NCI-H524 (cell line): ENCODE measurements at regions not wholly inside any gene's neighbourhood (a gene's known extent, or its start where the extent isn't known, plus 50 kb on each side); places are given as distances from the start of the nearest gene placed in this dataset.
A peak's percentile ranks its signal among the peaks of the same experiment; 100 is the strongest.

Experiments used
- DNase-seq, 2 experiments: peaks; one replicate each; lab custom pipeline; 2025; lab: John Stamatoyannopoulos, UW

GRCh38 chr9:74218385-74219063 is 278.6 kb upstream of the RORB start:
- DNase-seq = no peak

DNA sequence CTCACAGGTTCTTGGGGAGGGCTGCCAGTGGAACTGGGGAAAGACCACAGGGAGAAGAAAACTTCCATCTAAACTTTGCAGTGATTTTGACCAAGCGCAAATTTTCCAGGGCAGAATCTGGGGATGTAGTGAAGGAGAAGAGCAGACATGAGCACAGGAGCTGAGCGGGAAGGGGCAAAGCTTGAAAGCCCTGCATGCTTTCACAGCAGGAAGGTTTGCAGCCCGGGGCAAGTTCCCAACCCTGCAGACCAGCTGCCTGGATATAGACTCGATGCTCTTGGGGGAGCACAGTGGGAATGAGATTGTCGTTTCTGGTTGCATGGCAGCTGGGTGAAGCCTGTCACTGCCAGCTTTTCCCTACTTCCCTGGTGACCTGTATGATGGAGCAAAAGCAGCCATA is 276.8 kb upstream of the RORB start:
- DNase-seq = no peak

- no peak for DNase-seq
These were observed 260.3 kb upstream of the RORB start for GRCh38 chr9:74236857-74237256.

- no peak for DNase-seq
These were observed 251.2 kb upstream of the RORB start for GRCh38 chr9:74245866-74246497.

DNA sequence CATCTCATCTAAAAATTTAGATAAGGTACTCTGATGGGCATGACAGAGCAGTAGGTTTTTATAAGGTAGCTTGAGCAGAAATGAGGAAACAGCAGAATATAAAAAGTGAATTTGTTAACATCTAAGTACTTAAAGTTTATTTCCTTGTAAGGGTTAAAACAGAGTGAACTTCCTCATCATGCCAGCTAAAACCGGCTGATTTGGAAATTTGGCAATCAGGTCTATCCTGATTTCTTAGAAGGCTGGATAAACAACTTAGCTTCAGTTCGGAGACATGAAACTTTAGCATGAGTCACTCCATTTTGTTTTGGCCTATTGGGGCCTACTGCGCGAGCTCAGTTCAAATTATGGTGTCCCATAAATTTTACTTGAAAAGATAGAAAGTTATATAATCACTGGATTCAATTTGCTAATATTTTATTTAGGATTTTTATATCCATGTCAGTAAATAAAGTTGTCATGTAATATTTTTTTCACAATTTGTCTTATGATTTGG is 241.6 kb upstream of the RORB start:
- DNase-seq = no peak

- no peak for DNase-seq
These were observed 221.1 kb upstream of the RORB start for GRCh38 chr9:74275872-74276508.

GRCh38 chr9:74277532-74277931 is 219.6 kb upstream of the RORB start:
- DNase-seq = no peak

- peak in 1 of 2 experiments; percentile 0 for DNase-seq
These were observed 215.5 kb upstream of the RORB start for GRCh38 chr9:74281674-74282073.

DNA sequence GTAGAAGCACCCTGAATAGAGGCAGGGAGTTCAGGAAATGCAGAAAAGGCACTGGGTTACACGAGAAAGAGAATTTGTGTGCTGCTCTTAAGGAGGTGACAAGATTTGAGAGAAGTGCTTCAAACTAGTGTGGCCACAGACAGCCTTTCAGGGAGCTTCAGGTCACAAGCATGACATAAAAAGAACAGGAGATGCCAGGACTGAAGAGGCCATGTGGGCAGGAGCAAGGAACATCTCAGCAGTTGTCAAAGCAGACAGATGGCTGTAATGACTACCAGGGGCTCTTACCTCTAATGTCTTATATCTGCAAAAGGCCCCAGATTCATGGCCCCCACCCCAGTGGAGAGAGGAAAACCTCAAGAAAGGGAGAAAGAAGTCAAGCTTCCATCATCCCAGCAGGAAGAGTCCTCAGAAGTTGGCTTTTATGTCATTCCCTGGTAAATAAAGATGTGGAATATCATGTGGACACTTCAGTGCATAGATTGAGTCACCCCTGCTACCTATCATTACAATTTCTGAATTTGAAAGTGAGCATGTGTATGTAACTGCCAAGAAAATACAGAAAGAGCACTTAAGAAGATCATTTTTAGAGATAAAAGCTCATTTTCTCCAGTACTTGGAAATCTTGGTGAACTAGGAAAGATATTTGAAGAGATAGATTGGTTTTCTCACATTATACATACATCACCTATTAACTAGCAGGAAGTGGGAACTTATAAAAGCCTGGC is 214.4 kb upstream of the RORB start:
- DNase-seq = no peak

DNA sequence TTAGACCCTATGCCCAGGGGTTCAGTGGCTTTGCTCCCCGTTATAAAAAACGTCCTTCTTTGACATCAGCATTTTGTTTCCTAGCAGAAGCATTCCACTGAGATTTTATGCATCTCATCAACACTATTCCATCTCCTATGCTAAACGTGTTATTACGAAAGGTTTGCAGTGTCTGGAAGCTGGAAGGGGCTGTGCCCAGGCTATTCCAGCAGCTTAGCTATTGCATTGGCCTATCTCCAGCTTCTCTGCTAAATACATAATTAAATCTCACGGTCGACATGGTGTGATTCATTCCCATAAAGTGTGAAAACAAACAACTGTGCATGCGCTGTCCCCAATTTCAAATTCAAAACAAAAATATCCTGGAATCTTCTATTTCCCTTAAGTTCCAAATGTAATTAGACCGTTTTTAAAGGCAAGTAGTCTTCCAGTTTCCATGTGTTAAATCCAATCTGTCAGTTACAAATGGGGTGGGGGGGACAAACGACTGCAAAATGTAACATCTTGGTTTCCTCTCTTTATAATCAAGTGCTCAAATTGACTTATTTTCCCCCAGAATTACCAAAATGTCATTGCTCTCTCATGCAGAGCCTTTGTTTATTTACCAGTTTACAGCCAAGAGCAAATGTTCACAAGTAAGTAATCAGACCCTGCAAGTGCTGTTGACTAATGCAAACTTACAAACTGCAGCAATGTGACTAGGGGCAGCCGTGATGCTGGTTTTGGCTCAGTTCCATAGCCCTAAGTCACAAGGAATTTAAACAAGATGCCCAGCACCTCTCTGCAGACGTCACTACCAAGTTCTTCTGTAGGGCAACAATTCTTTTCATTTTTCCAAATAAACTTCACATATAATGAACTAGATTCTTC is 212.3 kb upstream of the RORB start:
- DNase-seq = peak in 1 of 2 experiments; percentile 2

- DNase-seq = no peak
These were observed 203.7 kb upstream of the RORB start for GRCh38 chr9:74293479-74293878.

GRCh38 chr9:74303945-74304344 is 193.2 kb upstream of the RORB start:
- no peak for DNase-seq

DNA sequence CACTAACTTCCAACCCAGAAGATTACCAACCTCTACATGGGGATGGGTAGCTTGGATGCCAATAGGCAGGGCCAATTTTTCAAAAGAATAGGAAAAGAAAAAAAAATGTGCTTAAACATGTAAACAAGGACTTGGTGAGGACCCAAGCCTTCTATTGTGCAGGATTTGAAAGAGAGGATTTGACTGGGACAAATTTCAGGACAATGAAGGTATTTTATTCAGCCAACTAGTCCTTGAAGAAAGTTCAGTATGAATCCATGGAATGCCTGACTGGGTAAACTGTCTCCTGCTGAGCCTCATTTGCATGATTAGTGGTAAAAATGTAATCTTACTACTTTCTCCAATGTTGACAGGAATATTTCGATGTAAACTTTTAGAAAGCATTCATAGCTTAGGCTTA is 192.5 kb upstream of the RORB start:
- no peak for DNase-seq

GRCh38 chr9:74309654-74310053 is 187.5 kb upstream of the RORB start:
- peak in 1 of 2 experiments; percentile 23 for DNase-seq

GRCh38 chr9:74317235-74317634 is 179.9 kb upstream of the RORB start:
- no peak for DNase-seq

- no peak for DNase-seq
These were observed 175.7 kb upstream of the RORB start for GRCh38 chr9:74321396-74321795.

DNA sequence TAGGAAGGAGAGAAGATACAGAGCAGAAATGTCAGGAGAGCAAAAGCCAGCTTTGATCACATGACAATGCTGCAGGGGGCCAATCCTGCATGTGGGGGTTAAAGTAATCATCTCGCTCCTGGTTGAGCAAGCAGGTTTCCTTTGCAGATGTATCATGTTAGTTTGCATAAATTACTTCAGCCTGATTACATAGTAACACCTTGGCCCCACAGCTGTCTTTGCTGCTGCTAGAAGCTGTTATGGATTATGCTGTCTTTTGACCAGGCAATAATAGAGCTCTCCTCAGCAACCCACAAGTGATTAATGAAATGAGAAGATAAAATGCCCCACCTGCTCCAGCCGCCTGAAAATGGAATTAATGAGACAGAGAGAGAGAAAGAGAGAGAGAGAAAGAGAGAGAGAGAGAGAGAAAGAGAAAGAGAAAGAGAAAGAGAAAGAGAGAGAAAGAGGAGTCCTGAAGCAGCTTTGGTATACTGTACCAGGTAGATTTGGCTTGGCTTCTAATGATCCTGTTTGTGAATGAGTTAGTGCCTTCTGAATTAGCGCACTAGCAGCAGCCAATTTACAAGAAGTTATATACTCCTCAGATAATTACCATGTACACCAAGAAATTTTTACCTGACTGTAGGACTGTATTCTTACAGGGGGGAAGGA is 174.3 kb upstream of the RORB start:
- peak; percentile 19 to 76 for DNase-seq

- no peak for DNase-seq
These were observed 166.5 kb upstream of the RORB start for GRCh38 chr9:74330487-74331214.

DNA sequence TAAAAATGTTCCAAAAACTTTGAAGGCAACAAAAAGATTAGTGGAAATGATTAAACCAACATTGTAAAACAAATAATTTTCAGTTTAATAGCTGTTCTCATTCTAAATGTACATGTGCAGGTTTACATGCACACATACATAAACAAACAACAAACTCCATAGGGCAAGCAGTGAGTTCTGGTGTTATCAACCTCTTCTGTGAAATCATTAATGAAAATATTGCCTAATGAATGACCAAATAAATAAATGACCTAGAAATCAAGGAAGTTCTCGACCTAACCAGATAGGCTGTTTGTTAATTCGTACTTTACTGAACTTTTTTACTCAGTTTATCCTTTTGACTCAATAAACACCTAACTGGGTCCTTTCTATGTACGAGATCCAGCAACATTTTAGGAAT is 165.5 kb upstream of the RORB start:
- no peak for DNase-seq

DNA sequence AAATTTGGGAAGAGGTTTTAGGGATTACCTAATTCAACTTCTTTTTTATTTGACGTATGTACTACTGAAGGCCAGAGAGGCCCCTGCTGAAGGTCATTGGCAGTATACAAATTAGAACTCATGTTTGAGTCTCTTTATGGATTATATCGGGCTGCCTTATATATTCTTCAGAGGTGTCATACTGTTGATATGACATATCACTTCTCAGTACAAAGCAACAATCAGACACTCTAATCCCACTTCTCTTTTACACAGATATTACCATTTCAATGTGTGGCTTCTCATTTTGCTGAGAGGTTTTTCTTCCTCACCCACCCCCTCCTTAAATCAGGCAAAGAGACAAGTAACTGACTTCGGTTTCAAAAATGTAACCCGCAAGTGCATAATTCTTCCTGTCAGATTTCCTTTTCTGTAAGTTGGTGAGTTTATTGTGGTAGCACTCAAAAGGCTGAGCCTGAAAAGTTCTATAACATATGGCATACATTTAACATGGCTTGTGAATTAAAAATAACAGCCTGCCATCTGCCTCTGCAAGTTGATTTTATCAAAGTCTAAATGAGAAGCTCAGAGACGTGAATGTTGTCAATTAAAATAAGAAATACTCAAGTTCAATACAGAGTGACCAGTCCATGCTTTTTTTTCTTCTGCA is 163.6 kb upstream of the RORB start:
- DNase-seq = peak in 1 of 2 experiments; percentile 62
